H1 (cell line): ENCODE measurements at regions not wholly inside any gene's neighbourhood (a gene's known extent, or its start where the extent isn't known, plus 50 kb on each side); places are given as distances from the start of the nearest gene placed in this dataset.

Source experiments
- POLR2AphosphoS5 ChIP-seq: IDR thresholded peaks from 2 replicates; pipeline ENCODE4 v1.6.1; 2011; ENCODE audit warnings: low read depth, low read length
- RAD21 ChIP-seq, 2 experiments: IDR thresholded peaks in 1 of 2; conservative IDR thresholded peaks in 1 of 2; 2 replicates each; pipeline ENCODE4 v1.6.1; 2011; ENCODE audit warnings: low read depth in 2 of 2, low read length in 2 of 2, improper control_type of control experiment in 1 of 2, inconsistent platforms in 1 of 2, mild to moderate bottlenecking in 1 of 2, moderate library complexity in 1 of 2
- SP2 ChIP-seq: IDR thresholded peaks from 2 replicates; pipeline ENCODE4 v1.6.1; 2012; ENCODE audit warnings: mild to moderate bottlenecking, low read length, inconsistent platforms
- TEAD4 ChIP-seq: IDR thresholded peaks from 2 replicates; pipeline ENCODE4 v1.6.1; 2012; ENCODE audit warnings: low read depth, low read length, inconsistent platforms, mixed read lengths
- TF ChIP-seq, protein P1 (sequence below), 3 experiments: IDR thresholded peaks; 1 replicate in 2 of 3; 2 replicates in 1 of 3; pipeline versions ENCODE4 v1.5.1 to v1.6.1; 2011; ENCODE audit warnings: low read length in 3 of 3, mild to moderate bottlenecking in 3 of 3, inconsistent platforms in 2 of 3, low read depth in 1 of 3, moderate library complexity in 1 of 3; ENCODE audit not compliant: insufficient read depth in 1 of 3; ENCODE audit errors: control extremely low read depth in 1 of 3

- no peak for TF ChIP-seq RAD21 (IDR thresholded peaks at IDR 0.05 in 1 of 2, conservative IDR thresholded peaks at IDR 0.05 in 1 of 2; ENCODE audit: low read depth in 2 of 2, low read length in 2 of 2)
- no peak for TF ChIP-seq TEAD4
- TF ChIP-seq SP2 = no peak
- TF ChIP-seq, protein P1, sequence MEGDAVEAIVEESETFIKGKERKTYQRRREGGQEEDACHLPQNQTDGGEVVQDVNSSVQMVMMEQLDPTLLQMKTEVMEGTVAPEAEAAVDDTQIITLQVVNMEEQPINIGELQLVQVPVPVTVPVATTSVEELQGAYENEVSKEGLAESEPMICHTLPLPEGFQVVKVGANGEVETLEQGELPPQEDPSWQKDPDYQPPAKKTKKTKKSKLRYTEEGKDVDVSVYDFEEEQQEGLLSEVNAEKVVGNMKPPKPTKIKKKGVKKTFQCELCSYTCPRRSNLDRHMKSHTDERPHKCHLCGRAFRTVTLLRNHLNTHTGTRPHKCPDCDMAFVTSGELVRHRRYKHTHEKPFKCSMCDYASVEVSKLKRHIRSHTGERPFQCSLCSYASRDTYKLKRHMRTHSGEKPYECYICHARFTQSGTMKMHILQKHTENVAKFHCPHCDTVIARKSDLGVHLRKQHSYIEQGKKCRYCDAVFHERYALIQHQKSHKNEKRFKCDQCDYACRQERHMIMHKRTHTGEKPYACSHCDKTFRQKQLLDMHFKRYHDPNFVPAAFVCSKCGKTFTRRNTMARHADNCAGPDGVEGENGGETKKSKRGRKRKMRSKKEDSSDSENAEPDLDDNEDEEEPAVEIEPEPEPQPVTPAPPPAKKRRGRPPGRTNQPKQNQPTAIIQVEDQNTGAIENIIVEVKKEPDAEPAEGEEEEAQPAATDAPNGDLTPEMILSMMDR (IDR thresholded peaks at IDR 0.05; ENCODE audit: control extremely low read depth in 1 of 3, insufficient read depth in 1 of 3, low read depth in 1 of 3, low read length in 3 of 3) = no peak
- no peak for TF ChIP-seq POLR2AphosphoS5
These were observed 98.5 kb upstream of the PKDCC start for GRCh38 chr2:41949091-41949882.
